Astrocyte (in vitro differentiated cells and primary cell): ENCODE measurements at regions not wholly inside any gene's neighbourhood (a gene's known extent, or its start where the extent isn't known, plus 50 kb on each side); places are given as distances from the start of the nearest gene placed in this dataset.
"Not testable (repeated sequence)": the region's sequence is repeated elsewhere in the genome, so short reads cannot be mapped to it uniquely, and the experiment has no call there.

Source experiments
- DNase-seq: peaks from one replicate; pipeline ENCODE4 v3.0.0-alpha.2; 2010; ENCODE audit warnings: low read depth
- FAIRE-seq: peaks from 2 replicates; lab custom pipeline; 2011; peaks lifted over from hg19 to GRCh38; lab: Jason Lieb, UNC
- H2AFZ ChIP-seq: 2 replicates; pipeline ENCODE4 v1.6.0; 2012; ENCODE audit warnings: low read depth, low read length, inconsistent platforms
- H3K27ac ChIP-seq: 2 replicates; pipeline ENCODE4 v1.5.1; 2011; ENCODE audit warnings: low read depth, low read length, inconsistent platforms
- H3K27me3 ChIP-seq: 2 replicates; pipeline ENCODE4 v1.6.0; 2011; ENCODE audit warnings: low read length, inconsistent platforms; ENCODE audit not compliant: insufficient read depth
- H3K36me3 ChIP-seq: 2 replicates; pipeline ENCODE4 v1.5.1; 2011; ENCODE audit warnings: low read length, inconsistent platforms; ENCODE audit not compliant: insufficient read depth
- H3K4me1 ChIP-seq: 2 replicates; pipeline ENCODE4 v1.5.1; 2011; ENCODE audit warnings: low read length, inconsistent platforms; ENCODE audit not compliant: insufficient read depth
- H3K4me2 ChIP-seq: 2 replicates; pipeline ENCODE4 v1.6.0; 2012; ENCODE audit warnings: low read length, inconsistent platforms
- H3K4me3 ChIP-seq: 2 replicates; pipeline ENCODE4 v1.5.1; 2011; ENCODE audit warnings: low read depth, mild to moderate bottlenecking, low read length, inconsistent platforms; ENCODE audit not compliant: insufficient read depth
- H3K79me2 ChIP-seq: 2 replicates; pipeline ENCODE4 v1.6.0; 2012; ENCODE audit warnings: mild to moderate bottlenecking, low read length, inconsistent platforms; ENCODE audit not compliant: insufficient read depth
- H3K9ac ChIP-seq: 2 replicates; pipeline ENCODE4 v1.6.0; 2012; ENCODE audit warnings: mild to moderate bottlenecking, low read length, inconsistent platforms
- H3K9me3 ChIP-seq: 2 replicates; pipeline ENCODE4 v1.5.1; 2012; ENCODE audit warnings: low read depth, mild to moderate bottlenecking, low read length, inconsistent platforms; ENCODE audit not compliant: insufficient read depth
- H4K20me1 ChIP-seq: 2 replicates; pipeline ENCODE4 v1.6.0; 2012; ENCODE audit warnings: low read length, inconsistent platforms; ENCODE audit not compliant: insufficient read depth
- H3K27ac Mint-ChIP-seq: one replicate; pipeline ENCODE4 v1.8.0; 2021; ENCODE audit warnings: mild to moderate bottlenecking, mixed read lengths; ENCODE audit not compliant: unreplicated experiment
- H3K27me3 Mint-ChIP-seq: one replicate; pipeline ENCODE4 v1.8.0; 2021; ENCODE audit warnings: low read depth, mixed read lengths; ENCODE audit not compliant: unreplicated experiment
- H3K36me3 Mint-ChIP-seq: one replicate; pipeline ENCODE4 v1.8.0; 2021; ENCODE audit warnings: low read depth, mixed read lengths; ENCODE audit not compliant: unreplicated experiment
- H3K4me1 Mint-ChIP-seq: one replicate; pipeline ENCODE4 v1.8.0; 2021; ENCODE audit warnings: low read depth, mixed read lengths; ENCODE audit not compliant: unreplicated experiment
- H3K4me3 Mint-ChIP-seq: one replicate; pipeline ENCODE4 v1.8.0; 2021; ENCODE audit warnings: mild to moderate bottlenecking, moderate library complexity, mixed read lengths; ENCODE audit not compliant: unreplicated experiment
- H3K9me3 Mint-ChIP-seq: one replicate; pipeline ENCODE4 v1.8.0; 2021; ENCODE audit warnings: mild to moderate bottlenecking, mixed read lengths; ENCODE audit not compliant: unreplicated experiment
- EZH2 ChIP-seq: IDR thresholded peaks from 2 replicates; pipeline ENCODE4 v1.6.1; 2012; ENCODE audit warnings: mild to moderate bottlenecking, low read length, inconsistent platforms; ENCODE audit not compliant: insufficient read depth
- TF ChIP-seq, protein P1 (sequence below): IDR thresholded peaks from 2 replicates; pipeline ENCODE4 v1.5.1; 2011; ENCODE audit warnings: low read depth, mild to moderate bottlenecking, inconsistent platforms, low read length, moderate library complexity; ENCODE audit not compliant: insufficient read depth

DNA sequence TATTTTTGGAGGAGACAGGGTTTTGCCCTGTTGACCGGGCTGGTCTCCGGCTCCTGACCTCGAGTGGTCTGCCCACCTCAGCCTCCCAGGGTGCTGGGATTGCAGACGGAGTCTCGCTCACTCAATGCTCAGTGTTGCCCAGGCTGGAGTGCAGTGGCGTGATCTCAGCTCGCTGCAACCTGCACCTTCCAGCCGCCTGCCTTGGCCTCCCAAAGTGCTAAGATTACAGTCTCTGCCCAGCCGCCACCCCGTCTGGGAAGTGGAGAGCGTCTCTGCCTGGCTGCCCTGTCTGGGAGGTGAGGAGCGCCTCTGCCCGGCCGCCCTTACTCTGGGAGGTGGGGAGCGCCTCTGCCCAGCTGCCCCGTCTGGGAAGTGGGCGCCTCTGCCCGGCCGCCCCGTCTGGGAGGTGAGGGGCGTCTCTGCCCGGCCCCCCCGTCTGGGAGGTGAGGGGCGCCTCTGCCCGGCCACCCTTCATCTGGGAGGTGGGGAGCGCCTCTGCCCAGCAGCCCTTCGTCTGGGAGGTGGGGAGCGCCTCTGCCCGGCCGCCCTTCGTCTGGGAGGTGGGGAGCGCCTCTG lies 249.8 kb upstream of the USP15 start:
- H3K9me3 ChIP-seq, H3K27ac Mint-ChIP-seq, H3K4me2 ChIP-seq, H3K79me2 ChIP-seq, H3K27me3 Mint-ChIP-seq, H3K27me3 ChIP-seq, H3K4me3 ChIP-seq, H4K20me1 ChIP-seq, H2AFZ ChIP-seq, H3K9me3 Mint-ChIP-seq, H3K4me1 Mint-ChIP-seq, H3K4me1 ChIP-seq, H3K36me3 Mint-ChIP-seq, H3K9ac ChIP-seq, DNase-seq, H3K36me3 ChIP-seq, H3K4me3 Mint-ChIP-seq, H3K27ac ChIP-seq, FAIRE-seq: not testable (repeated sequence)

DNA sequence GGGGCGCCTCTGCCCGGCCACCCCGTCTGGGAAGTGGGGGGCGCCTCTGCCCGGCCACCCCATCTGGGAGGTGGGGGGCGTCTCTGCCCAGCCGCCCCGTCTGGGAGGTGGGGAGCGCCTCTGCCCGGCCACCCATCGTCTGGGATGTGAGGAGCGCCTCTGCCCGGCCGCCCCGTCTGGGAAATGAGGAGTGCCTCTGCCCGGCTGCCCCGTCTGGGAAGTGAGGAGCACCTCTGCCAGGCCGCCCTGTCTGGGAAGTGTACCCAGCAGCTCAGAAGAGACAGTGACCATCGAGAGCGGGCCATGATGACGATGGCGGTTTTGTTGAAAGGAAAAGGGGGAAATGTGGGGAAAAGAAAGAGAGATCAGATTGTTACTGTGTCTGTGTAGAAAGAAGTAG lies 249.2 kb upstream of the USP15 start:
- H3K9me3 ChIP-seq, H3K4me1 ChIP-seq, H3K4me1 Mint-ChIP-seq, H3K27me3 Mint-ChIP-seq, FAIRE-seq, H3K36me3 Mint-ChIP-seq, H3K79me2 ChIP-seq, DNase-seq, H4K20me1 ChIP-seq, H2AFZ ChIP-seq, H3K27ac Mint-ChIP-seq, H3K4me3 Mint-ChIP-seq, H3K36me3 ChIP-seq, H3K27ac ChIP-seq, H3K4me3 ChIP-seq, H3K27me3 ChIP-seq, H3K9ac ChIP-seq, H3K9me3 Mint-ChIP-seq, H3K4me2 ChIP-seq: not testable (repeated sequence)

DNA sequence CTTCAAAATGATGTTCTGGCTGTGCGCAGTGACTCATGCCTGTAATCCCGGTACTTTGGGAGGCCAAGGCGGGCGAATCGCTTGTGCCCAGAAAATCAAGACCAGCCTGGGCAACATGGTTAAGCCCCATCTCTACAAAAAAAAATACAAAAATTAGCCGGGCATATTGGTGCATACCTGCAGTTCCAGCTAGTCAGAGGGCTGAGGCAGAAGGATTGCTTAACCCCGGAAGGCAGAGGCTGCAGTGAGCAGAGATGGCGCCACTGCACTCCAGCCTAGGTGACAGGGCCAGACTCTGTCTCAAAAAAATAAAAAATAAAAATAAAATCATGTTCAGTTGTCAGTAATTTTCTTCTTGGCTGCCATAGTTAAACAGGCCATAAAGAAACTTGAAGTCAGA lies 245.9 kb upstream of the USP15 start:
- H4K20me1 ChIP-seq = no peaks in the 10 kb centered on the region
- H3K27ac ChIP-seq = no peak overlapping the region
- FAIRE-seq = no peak

DNA sequence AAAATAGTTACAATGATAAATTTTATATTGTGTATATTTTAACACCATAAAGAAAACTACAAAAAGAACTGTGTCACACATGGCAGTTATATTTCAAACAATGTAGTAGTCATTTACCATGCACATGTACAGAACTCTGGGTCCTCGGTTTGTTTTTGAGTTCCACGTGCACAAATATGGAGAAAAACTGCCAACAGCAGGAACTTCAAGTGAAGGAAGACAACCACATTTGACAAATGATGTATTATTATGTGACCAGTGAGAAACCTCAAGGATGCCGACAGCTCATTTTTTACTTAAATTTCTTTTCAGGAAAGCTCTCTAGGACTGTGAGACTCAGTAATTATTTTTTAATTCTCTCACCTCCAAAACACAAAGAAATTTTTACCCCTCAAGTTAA lies 244.2 kb upstream of the USP15 start:
- Histone ChIP-seq H3K4me3 (no peak overlapping the region), H3K79me2 (no peaks in the 10 kb centered on the region), H2AFZ (no peak overlapping the region), H3K27ac (no peak overlapping the region), H3K36me3 (no peaks in the 10 kb centered on the region), H3K9me3 (no peaks in the 10 kb centered on the region), H3K4me1 (no peaks in the 10 kb centered on the region), H4K20me1 (no peaks in the 10 kb centered on the region), H3K9ac (no peak overlapping the region), H3K4me2 (no peak overlapping the region), H3K27me3 (no peaks in the 10 kb centered on the region)
- H3K27ac Mint-ChIP-seq = no peak overlapping the region
- no peaks in the 10 kb centered on the region for H3K4me1 Mint-ChIP-seq
- no peaks in the 10 kb centered on the region for H3K27me3 Mint-ChIP-seq
- TF ChIP-seq EZH2 = no peak
- TF ChIP-seq, protein P1, sequence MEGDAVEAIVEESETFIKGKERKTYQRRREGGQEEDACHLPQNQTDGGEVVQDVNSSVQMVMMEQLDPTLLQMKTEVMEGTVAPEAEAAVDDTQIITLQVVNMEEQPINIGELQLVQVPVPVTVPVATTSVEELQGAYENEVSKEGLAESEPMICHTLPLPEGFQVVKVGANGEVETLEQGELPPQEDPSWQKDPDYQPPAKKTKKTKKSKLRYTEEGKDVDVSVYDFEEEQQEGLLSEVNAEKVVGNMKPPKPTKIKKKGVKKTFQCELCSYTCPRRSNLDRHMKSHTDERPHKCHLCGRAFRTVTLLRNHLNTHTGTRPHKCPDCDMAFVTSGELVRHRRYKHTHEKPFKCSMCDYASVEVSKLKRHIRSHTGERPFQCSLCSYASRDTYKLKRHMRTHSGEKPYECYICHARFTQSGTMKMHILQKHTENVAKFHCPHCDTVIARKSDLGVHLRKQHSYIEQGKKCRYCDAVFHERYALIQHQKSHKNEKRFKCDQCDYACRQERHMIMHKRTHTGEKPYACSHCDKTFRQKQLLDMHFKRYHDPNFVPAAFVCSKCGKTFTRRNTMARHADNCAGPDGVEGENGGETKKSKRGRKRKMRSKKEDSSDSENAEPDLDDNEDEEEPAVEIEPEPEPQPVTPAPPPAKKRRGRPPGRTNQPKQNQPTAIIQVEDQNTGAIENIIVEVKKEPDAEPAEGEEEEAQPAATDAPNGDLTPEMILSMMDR = no peak
- peaks cover 2% of the 10 kb centered on the region for H3K9me3 Mint-ChIP-seq
- DNase-seq (no peak), FAIRE-seq (no peak)
- no peaks in the 10 kb centered on the region for H3K36me3 Mint-ChIP-seq
- no peak overlapping the region for H3K4me3 Mint-ChIP-seq

More for the DNA sequence above, 245.9 kb upstream of the USP15 start:
- H3K4me1 ChIP-seq = no peaks in the 10 kb centered on the region
- no peaks in the 10 kb centered on the region for H3K36me3 ChIP-seq
- no peak overlapping the region for H3K4me3 ChIP-seq
- H3K9ac ChIP-seq = no peak overlapping the region
- H2AFZ ChIP-seq = no peak overlapping the region
- no peak overlapping the region for H3K4me3 Mint-ChIP-seq
- H3K4me1 Mint-ChIP-seq = no peaks in the 10 kb centered on the region
- H3K27ac Mint-ChIP-seq = no peak overlapping the region
- H3K27me3 ChIP-seq = no peaks in the 10 kb centered on the region
- H3K27me3 Mint-ChIP-seq = no peaks in the 10 kb centered on the region
- H3K36me3 Mint-ChIP-seq = no peaks in the 10 kb centered on the region
- no peaks in the 10 kb centered on the region for H3K79me2 ChIP-seq
- no peak overlapping the region for H3K4me2 ChIP-seq
- no peak for TF ChIP-seq EZH2
- peaks cover 2% of the 10 kb centered on the region for H3K9me3 Mint-ChIP-seq
- H3K9me3 ChIP-seq = no peaks in the 10 kb centered on the region
- DNase-seq = no peak
